H1 (cell line): ENCODE measurements at regions not wholly inside any gene's neighbourhood (a gene's known extent, or its start where the extent isn't known, plus 50 kb on each side); places are given as distances from the start of the nearest gene placed in this dataset.

Source experiments
- CTCF ChIA-PET: fragments of 300-600 bp; sonication (Branson Sonifier 250); formaldehyde crosslinking; loops from one replicate; lab custom pipeline; 2021; ENCODE audit not compliant: partially characterized antibody; lab: Charles Lee
- POLR2A ChIA-PET: fragments of 300-600 bp; sonication (Branson Sonifier 250); formaldehyde crosslinking; loops from one replicate; lab custom pipeline; 2021; ENCODE audit warnings: inconsistent platforms; ENCODE audit not compliant: partially characterized antibody; lab: Charles Lee
- DNase-seq, 2 experiments: peaks; one replicate each; pipeline versions ENCODE4 v3.0.0 to v3.0.0-alpha.2; 2010 to 2022; ENCODE audit warnings: low spot score in 2 of 2, low read depth in 1 of 2, mixed read lengths in 1 of 2
- FAIRE-seq: peaks from 2 replicates; lab custom pipeline; 2011; peaks lifted over from hg19 to GRCh38; lab: Jason Lieb, UNC
- H2AFZ ChIP-seq: 2 replicates; pipeline ENCODE4 v1.8.1; 2012; ENCODE audit warnings: low read length, inconsistent platforms
- H2AK5ac ChIP-seq: 2 replicates; pipeline ENCODE4 v1.6.1; 2013; ENCODE audit warnings: low read depth, low read length
- H2BK120ac ChIP-seq: replicated peaks from 2 replicates; pipeline ENCODE3; 2013; ENCODE audit warnings: low read depth, low read length, inconsistent platforms
- H2BK12ac ChIP-seq: 2 replicates; pipeline ENCODE4 v1.6.1; 2013; ENCODE audit warnings: low read depth, low read length
- H2BK15ac ChIP-seq: 2 replicates; pipeline ENCODE4 v1.6.1; 2013; ENCODE audit warnings: low read length
- H2BK20ac ChIP-seq: 2 replicates; pipeline ENCODE4 v1.6.1; 2013; ENCODE audit warnings: low read length
- H2BK5ac ChIP-seq: 2 replicates; pipeline ENCODE4 v1.6.1; 2013; ENCODE audit warnings: low read depth, low read length
- H3K14ac ChIP-seq: 2 replicates; pipeline ENCODE4 v1.6.1; 2013; ENCODE audit warnings: inconsistent platforms; ENCODE audit not compliant: insufficient read length
- H3K18ac ChIP-seq: 2 replicates; pipeline ENCODE4 v1.6.1; 2013; ENCODE audit warnings: low read length; ENCODE audit errors: extremely low read depth
- H3K23ac ChIP-seq: 2 replicates; pipeline ENCODE4 v1.6.1; 2013; ENCODE audit warnings: inconsistent platforms; ENCODE audit not compliant: insufficient read length
- H3K23me2 ChIP-seq: 2 replicates; pipeline ENCODE4 v1.6.1; 2013; ENCODE audit warnings: low read depth, low read length
- H3K27ac ChIP-seq: 2 replicates; pipeline ENCODE4 v1.6.1; 2011; ENCODE audit warnings: low read depth, low read length, inconsistent platforms
- H3K27me3 ChIP-seq, 4 experiments: replicated peaks in 1 of 4; 1 replicate in 1 of 4; 2 replicates in 3 of 4; pipeline versions ENCODE4 v1.6.1 to v1.8.1; 2011 to 2013; ENCODE audit warnings: low read length in 3 of 4, mild to moderate bottlenecking in 3 of 4, inconsistent platforms in 2 of 4, mixed read lengths in 2 of 4, moderate library complexity in 1 of 4; ENCODE audit not compliant: control insufficient read depth in 3 of 4, insufficient read depth in 3 of 4; ENCODE audit errors: extremely low read depth in 1 of 4
- H3K36me3 ChIP-seq, 4 experiments: 2 replicates each; pipeline versions ENCODE4 v1.6.1 to v1.8.1; 2011 to 2013; ENCODE audit warnings: mild to moderate bottlenecking in 4 of 4, low read length in 3 of 4, moderate library complexity in 2 of 4, control low read depth in 1 of 4, inconsistent platforms in 1 of 4; ENCODE audit not compliant: insufficient read depth in 4 of 4, control insufficient read depth in 2 of 4
- H3K4ac ChIP-seq: replicated peaks from 2 replicates; pipeline ENCODE3; 2013; ENCODE audit warnings: low read length, low read depth, mixed read lengths, inconsistent platforms; ENCODE audit not compliant: insufficient read length
- H3K4me1 ChIP-seq, 4 experiments: replicated peaks in 1 of 4; 1 replicate in 1 of 4; 2 replicates in 3 of 4; pipeline versions ENCODE4 v1.6.1 to v1.8.1; 2011 to 2013; ENCODE audit warnings: low read length in 3 of 4, inconsistent platforms in 2 of 4, mixed read lengths in 1 of 4; ENCODE audit not compliant: insufficient read depth in 4 of 4, control insufficient read depth in 3 of 4
- H3K4me2 ChIP-seq, 2 experiments: 2 replicates each; pipeline versions ENCODE4 v1.6.1 to v1.8.1; 2011 to 2013; ENCODE audit warnings: low read depth in 2 of 2, low read length in 2 of 2, control low read depth in 1 of 2, inconsistent platforms in 1 of 2, mild to moderate bottlenecking in 1 of 2; ENCODE audit not compliant: insufficient read depth in 1 of 2
- H3K4me3 ChIP-seq, 4 experiments: fragments of 200-600, 300-600 bp in 1 of 4; sonication (generic), shearing (Covaris generic), sonication (Bioruptor Twin) in 1 of 4; 2 replicates each; pipeline versions ENCODE4 v1.5.1 to v1.8.1; 2011 to 2016; ENCODE audit warnings: low read length in 4 of 4, low read depth in 3 of 4, control low read depth in 2 of 4, inconsistent platforms in 2 of 4, mild to moderate bottlenecking in 2 of 4, mixed read lengths in 1 of 4, moderate library complexity in 1 of 4; ENCODE audit not compliant: insufficient read depth in 2 of 4; ENCODE audit errors: extremely low read depth in 1 of 4
- H3K56ac ChIP-seq: replicated peaks from 2 replicates; pipeline ENCODE3; 2013; ENCODE audit warnings: low read depth, mild to moderate bottlenecking, mixed read lengths, low read length, inconsistent platforms; ENCODE audit not compliant: insufficient read length
- H3K79me1 ChIP-seq: 2 replicates; pipeline ENCODE4 v1.6.1; 2013; ENCODE audit warnings: low read depth, low read length, control low read depth
- H3K79me2 ChIP-seq, 2 experiments: 2 replicates each; pipeline versions ENCODE4 v1.6.1 to v1.8.1; 2012 to 2013; ENCODE audit warnings: low read length in 2 of 2, mild to moderate bottlenecking in 2 of 2, inconsistent platforms in 1 of 2; ENCODE audit not compliant: insufficient read depth in 2 of 2, control insufficient read depth in 1 of 2
- H3K9ac ChIP-seq, 4 experiments: replicated peaks in 1 of 4; 1 replicate in 1 of 4; 2 replicates in 3 of 4; pipeline versions ENCODE4 v1.6.1 to v1.8.1; 2011 to 2013; ENCODE audit warnings: low read depth in 3 of 4, low read length in 3 of 4, control low read depth in 2 of 4, mild to moderate bottlenecking in 2 of 4, moderate library complexity in 2 of 4, inconsistent platforms in 1 of 4; ENCODE audit errors: extremely low read depth in 1 of 4
- H3K9me3 ChIP-seq, 2 experiments: 2 replicates each; pipeline versions ENCODE4 v1.6.1 to v1.8.1; 2012 to 2013; ENCODE audit warnings: mild to moderate bottlenecking in 2 of 2, moderate library complexity in 2 of 2, control low read depth in 1 of 2, inconsistent platforms in 1 of 2, low read depth in 1 of 2, low read length in 1 of 2, mixed read lengths in 1 of 2; ENCODE audit not compliant: insufficient read depth in 2 of 2
- H4K20me1 ChIP-seq, 2 experiments: replicated peaks in 1 of 2; 2 replicates each; pipeline versions ENCODE3 to v1.8.1; 2011 to 2013; ENCODE audit warnings: inconsistent platforms in 2 of 2, low read length in 2 of 2, mild to moderate bottlenecking in 1 of 2; ENCODE audit not compliant: insufficient read depth in 2 of 2, control insufficient read depth in 1 of 2
- H4K5ac ChIP-seq: 2 replicates; pipeline ENCODE4 v1.6.1; 2013; ENCODE audit warnings: low read length, low read depth, mixed read lengths, inconsistent platforms; ENCODE audit not compliant: insufficient read length
- H4K8ac ChIP-seq: 2 replicates; pipeline ENCODE4 v1.8.0; 2013; ENCODE audit warnings: mild to moderate bottlenecking, moderate library complexity, low read length, inconsistent platforms; ENCODE audit not compliant: insufficient read depth; ENCODE audit errors: extremely low read depth
- H4K91ac ChIP-seq: replicated peaks from 2 replicates; pipeline ENCODE3; 2013; ENCODE audit warnings: low read length, mixed read lengths, inconsistent platforms; ENCODE audit not compliant: insufficient read length
- BCL11A ChIP-seq, 2 experiments: IDR thresholded peaks; one replicate each; pipeline ENCODE4 v1.6.1; 2011; ENCODE audit warnings: low read depth in 2 of 2, low read length in 2 of 2, mild to moderate bottlenecking in 2 of 2
- CHD1 ChIP-seq: IDR thresholded peaks from 2 replicates; pipeline ENCODE4 v1.6.1; 2012; ENCODE audit warnings: low read depth, low read length, improper control_type of control experiment
- CREB1 ChIP-seq: IDR thresholded peaks from 2 replicates; pipeline ENCODE4 v1.6.1; 2012; ENCODE audit warnings: inconsistent platforms
- CTBP2 ChIP-seq: IDR thresholded peaks from 2 replicates; pipeline ENCODE4 v1.7.0; 2011; ENCODE audit warnings: borderline replicate concordance, mild to moderate bottlenecking, moderate library complexity, mixed read lengths, low read length; ENCODE audit not compliant: insufficient read depth, insufficient read length
- EP300 ChIP-seq, 2 experiments: IDR thresholded peaks; 1 replicate in 1 of 2; 2 replicates in 1 of 2; pipeline ENCODE4 v1.6.1; 2011 to 2012; ENCODE audit warnings: low read depth in 2 of 2, low read length in 2 of 2, mild to moderate bottlenecking in 2 of 2, borderline replicate concordance in 1 of 2, inconsistent platforms in 1 of 2, moderate library complexity in 1 of 2
- GABPA ChIP-seq: IDR thresholded peaks from 2 replicates; pipeline ENCODE4 v1.6.1; 2011; ENCODE audit warnings: mild to moderate bottlenecking, low read length, moderate library complexity, borderline replicate concordance; ENCODE audit not compliant: insufficient read depth
- NRF1 ChIP-seq: IDR thresholded peaks from 2 replicates; pipeline ENCODE4 v1.6.1; 2011; ENCODE audit warnings: mild to moderate bottlenecking, low read depth, low read length, improper control_type of control experiment
- POLR2AphosphoS5 ChIP-seq: IDR thresholded peaks from 2 replicates; pipeline ENCODE4 v1.6.1; 2011; ENCODE audit warnings: low read depth, low read length
- RAD21 ChIP-seq, 2 experiments: IDR thresholded peaks in 1 of 2; conservative IDR thresholded peaks in 1 of 2; 2 replicates each; pipeline ENCODE4 v1.6.1; 2011; ENCODE audit warnings: low read depth in 2 of 2, low read length in 2 of 2, improper control_type of control experiment in 1 of 2, inconsistent platforms in 1 of 2, mild to moderate bottlenecking in 1 of 2, moderate library complexity in 1 of 2
- RBBP5 ChIP-seq: IDR thresholded peaks from 2 replicates; pipeline ENCODE4 v1.7.1; 2012; ENCODE audit warnings: low read depth, mild to moderate bottlenecking, inconsistent platforms, low read length, moderate library complexity, borderline replicate concordance
- SP1 ChIP-seq: IDR thresholded peaks from 2 replicates; pipeline ENCODE4 v1.6.1; 2011; ENCODE audit warnings: low read depth, low read length
- SRF ChIP-seq: IDR thresholded peaks from 2 replicates; pipeline ENCODE4 v1.6.1; 2011; ENCODE audit warnings: mild to moderate bottlenecking, low read depth, low read length, moderate library complexity
- TBP ChIP-seq: IDR thresholded peaks from 2 replicates; pipeline ENCODE4 v1.6.1; 2011; ENCODE audit warnings: low read depth, low read length, improper control_type of control experiment
- YY1 ChIP-seq: IDR thresholded peaks from 2 replicates; pipeline ENCODE4 v1.6.1; 2011; ENCODE audit warnings: low read depth, mild to moderate bottlenecking, low read length
- WGBS, 2 experiments: shearing (Covaris generic) in 1 of 2; methylation state at CpG; one replicate each; pipeline versions ENCODE4 v1.1.6 to v1.1.7; 2013 to 2015; ENCODE audit warnings: low lambda C conversion rate in 2 of 2, mixed read lengths in 2 of 2, inconsistent platforms in 1 of 2, low coverage in 1 of 2, missing lambda C conversion rate in 1 of 2; ENCODE audit not compliant: insufficient replicate concordance in 2 of 2, insufficient coverage in 1 of 2, insufficient read length in 1 of 2; ENCODE audit errors: extremely low coverage in 1 of 2, missing lambda C conversion rate in 1 of 2; 5-methylcytosine and 5-hydroxymethylcytosine counted together
- TF ChIP-seq, protein P1 (sequence below): IDR thresholded peaks from 2 replicates; pipeline ENCODE4 v1.6.1; 2011; ENCODE audit warnings: low read depth, mild to moderate bottlenecking, low read length; ENCODE audit not compliant: insufficient read depth

DNA sequence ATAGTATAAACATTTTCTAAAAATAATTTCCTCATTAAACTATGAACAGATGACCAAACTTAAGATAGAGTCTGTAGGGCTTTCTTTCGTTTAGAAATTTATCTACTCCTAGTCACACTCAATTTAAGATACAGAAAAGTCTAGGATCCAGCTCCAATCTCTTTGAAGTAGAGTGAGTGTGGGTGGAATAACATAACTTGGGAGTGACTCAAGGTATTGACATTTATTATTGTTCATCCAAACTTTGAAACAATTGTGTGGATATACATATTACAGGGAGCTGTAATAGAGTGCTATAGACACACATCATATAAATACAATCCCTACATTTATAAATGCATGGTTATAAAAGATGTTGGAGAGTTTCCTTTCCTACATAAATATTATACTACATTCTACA lies 715.2 kb upstream of the MANEA start:
- H2BK20ac ChIP-seq, result no peak overlapping the region
- no peak overlapping the region for H2BK12ac ChIP-seq
- 89% methylated on average over 1 of the region's 1 CpG; no CpG with 5 or more reads in 1 of the 2 experiments for WGBS, 2 experiments
- H3K4me1 ChIP-seq, result peaks cover 0 to 7% (median 2%) of the 10 kb centered on the region in 4 experiments; a peak in 2 of 7 replicates
- H3K36me3 ChIP-seq, result no peaks in the 10 kb centered on the region
- H4K5ac ChIP-seq, result no peak overlapping the region
- POLR2A ChIA-PET, result no interaction called here
- no peak overlapping the region for H3K4me2 ChIP-seq
- no peak overlapping the region for H2BK15ac ChIP-seq
- H3K4ac ChIP-seq, result no peak overlapping the region
- no peaks in the 10 kb centered on the region for H3K79me1 ChIP-seq
- H3K9me3 ChIP-seq, result no peaks in the 10 kb centered on the region
- FAIRE-seq (no peak), DNase-seq (no peak)
- no peak overlapping the region for H2BK120ac ChIP-seq
- H2AFZ ChIP-seq, result no peak overlapping the region
- no peaks in the 10 kb centered on the region for H4K20me1 ChIP-seq
- H3K23ac ChIP-seq, result no peak overlapping the region
- H4K8ac ChIP-seq, result no peak overlapping the region
- no peak overlapping the region for H2BK5ac ChIP-seq
- no peak overlapping the region for H3K14ac ChIP-seq
- no peaks in the 10 kb centered on the region for H3K23me2 ChIP-seq
- no peak overlapping the region for H4K91ac ChIP-seq
- H3K27me3 ChIP-seq, result no peaks in the 10 kb centered on the region
- H3K9ac ChIP-seq, result no peak overlapping the region
- CTCF ChIA-PET, result no interaction called here
- H3K4me3 ChIP-seq, result no peak overlapping the region
- H2AK5ac ChIP-seq, result no peak overlapping the region
- no peak overlapping the region for H3K18ac ChIP-seq
- no peaks in the 10 kb centered on the region for H3K79me2 ChIP-seq
- H3K56ac ChIP-seq, result no peak overlapping the region
- no peak overlapping the region for H3K27ac ChIP-seq
- TF ChIP-seq SRF, result no peak
- TF ChIP-seq, protein P1, sequence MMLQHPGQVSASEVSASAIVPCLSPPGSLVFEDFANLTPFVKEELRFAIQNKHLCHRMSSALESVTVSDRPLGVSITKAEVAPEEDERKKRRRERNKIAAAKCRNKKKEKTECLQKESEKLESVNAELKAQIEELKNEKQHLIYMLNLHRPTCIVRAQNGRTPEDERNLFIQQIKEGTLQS, result no peak
- TF ChIP-seq RBBP5, result no peak
- no peak for TF ChIP-seq NRF1
- no peak for TF ChIP-seq EP300 (IDR thresholded peaks at IDR 0.05; ENCODE audit: borderline replicate concordance in 1 of 2, low read depth in 2 of 2, low read length in 2 of 2)
- no peak for TF ChIP-seq RAD21 (IDR thresholded peaks at IDR 0.05 in 1 of 2, conservative IDR thresholded peaks at IDR 0.05 in 1 of 2; ENCODE audit: low read depth in 2 of 2, low read length in 2 of 2)
- TF ChIP-seq GABPA, result no peak
- TF ChIP-seq POLR2AphosphoS5, result no peak
- no peak for TF ChIP-seq TBP
- TF ChIP-seq CHD1, result no peak
- no peak for TF ChIP-seq SP1
- no peak for TF ChIP-seq CREB1
- TF ChIP-seq CTBP2, result no peak
- no peak for TF ChIP-seq YY1
- TF ChIP-seq BCL11A (IDR thresholded peaks at IDR 0.05; ENCODE audit: low read depth in 2 of 2, low read length in 2 of 2), result no peak
